Motor neuron (in vitro differentiated cells): ENCODE measurements at regions not wholly inside any gene's neighbourhood (a gene's known extent, or its start where the extent isn't known, plus 50 kb on each side); places are given as distances from the start of the nearest gene placed in this dataset.

Source experiments
- ATAC-seq, 8 experiments: fragments of 200-7000 bp; cut with Tn5 transposase; replicated peaks in 6 of 8; 2 replicates each; pipeline ENCODE4 v1.8.0; 2021; ENCODE audit warnings: mild to moderate bottlenecking in 8 of 8, moderate library complexity in 8 of 8
- H3K27ac ChIP-seq, 2 donors: fragments of 250-450 bp; sonication (Bioruptor Pico); 2 replicates each; pipeline ENCODE4 v1.9.0; 2021; ENCODE audit warnings: antibody characterized with exemption in 2 of 2, mild to moderate bottlenecking in 2 of 2, moderate library complexity in 1 of 2
- H3K4me1 ChIP-seq, 2 donors: fragments of 250-450 bp; sonication (Bioruptor Pico); replicated peaks in 1 of 2; 2 replicates each; pipeline ENCODE4 v1.6.1; 2021; ENCODE audit warnings: antibody characterized with exemption in 2 of 2, mild to moderate bottlenecking in 2 of 2, moderate library complexity in 1 of 2
- H3K4me3 ChIP-seq, 5 donors: fragments of 250-450 bp; sonication (Bioruptor Pico); 2 replicates each; pipeline ENCODE4 v1.9.0; 2021; ENCODE audit warnings: antibody characterized with exemption in 5 of 5, mild to moderate bottlenecking in 5 of 5, moderate library complexity in 4 of 5
- WGBS, 10 experiments: fragments of 450-650 bp; shearing (Covaris generic); methylation state at CpG; one replicate each; pipeline ENCODE4 v1.0.0; 2022; 5-methylcytosine and 5-hydroxymethylcytosine counted together
- in situ Hi-C, 9 experiments: fragments of 400-800 bp; cut with MboI; loops; one replicate each; pipeline ENCODE4 v1.15.0; 2021; ENCODE audit warnings: low sequenced_read_pairs in 9 of 9, low pct_unique_long_range_greater_than_20kb in 2 of 9; ENCODE audit not compliant: unreplicated experiment in 9 of 9

DNA sequence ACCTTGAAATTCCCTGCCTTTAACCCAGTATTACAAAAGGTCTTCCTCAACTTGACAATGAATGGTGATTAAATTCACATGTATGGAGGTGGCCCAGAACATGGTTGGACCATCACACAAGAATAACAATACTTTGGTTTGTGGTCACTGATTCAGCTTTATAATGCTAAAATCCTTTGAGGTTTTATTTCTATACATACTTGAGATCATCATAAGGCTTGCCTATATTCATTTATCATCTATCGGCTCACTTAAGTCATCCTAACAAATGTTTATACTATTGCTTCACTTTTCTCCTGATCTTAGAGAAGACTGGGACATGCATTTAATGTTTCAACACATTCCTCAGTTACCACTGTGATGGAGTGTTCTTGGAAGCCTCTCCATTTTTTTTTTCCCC, 191.3 kb downstream of the DMAC1 start:
- H3K4me3 ChIP-seq, result no peak overlapping the region
- no peak for ATAC-seq
- H3K27ac ChIP-seq, result no peak overlapping the region
- H3K4me1 ChIP-seq, result no peaks in the 10 kb centered on the region
- 0 to 100% (median 80%) methylated on average over 1 of the region's 1 CpG; no CpG with 5 or more reads in 3 of the 10 experiments for WGBS, 10 experiments
- in situ Hi-C loops, result no loop called here

- no peak overlapping the region for H3K27ac ChIP-seq
- H3K4me3 ChIP-seq, result no peak overlapping the region
- in situ Hi-C loops, result no loop called here
- no peaks in the 10 kb centered on the region for H3K4me1 ChIP-seq
- 0 to 100% (median 40%) methylated on average over 1 to 2 of the region's 2 CpGs; no CpG with 5 or more reads in 1 of the 10 experiments for WGBS, 10 experiments
- no peak for ATAC-seq
Observed at GRCh38 chr9:7607421-7607820, 192.2 kb downstream of the DMAC1 start.

DNA sequence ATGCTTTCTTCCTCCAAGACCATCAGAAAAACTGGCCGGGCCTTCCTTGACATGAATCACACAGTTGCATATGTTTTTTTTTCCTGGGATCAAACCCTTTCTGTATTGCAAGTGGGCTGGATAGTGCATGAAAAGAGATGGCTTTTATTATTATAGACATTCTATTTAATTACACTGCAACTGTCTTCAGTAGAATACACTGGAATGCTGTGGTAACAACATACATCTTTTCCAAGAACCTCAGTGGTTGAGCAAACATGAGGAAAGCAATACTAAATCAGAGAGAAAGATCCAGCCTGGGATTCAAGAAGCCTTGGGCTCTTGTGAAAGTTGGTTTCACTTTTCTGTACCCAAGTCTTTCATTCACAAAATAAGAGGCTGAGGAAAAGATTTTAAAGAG, 193.0 kb downstream of the DMAC1 start:
- Histone ChIP-seq H3K4me3 (no peak overlapping the region), H3K27ac (no peak overlapping the region), H3K4me1 (no peaks in the 10 kb centered on the region)
- WGBS, 10 experiments, result 0 to 100% (median 0%) methylated on average over 1 of the region's 1 CpG; no CpG with 5 or more reads in 5 of the 10 experiments
- no peak for ATAC-seq
- in situ Hi-C loops, result no loop called here

GRCh38 chr9:7601739-7602138, 197.8 kb downstream of the DMAC1 start:
- H3K4me3 ChIP-seq, result no peak overlapping the region
- ATAC-seq, result no peak
- WGBS, 10 experiments, result 20 to 100% (median 94%) methylated on average over 1 to 2 of the region's 2 CpGs; no CpG with 5 or more reads in 1 of the 10 experiments
- in situ Hi-C loops, result no loop called here
- H3K4me1 ChIP-seq, result no peaks in the 10 kb centered on the region
- no peak overlapping the region for H3K27ac ChIP-seq

GRCh38 chr9:7597716-7598115, 201.9 kb downstream of the DMAC1 start:
- WGBS, 10 experiments, result 70 to 100% (median 96%) methylated on average over 3 to 11 of the region's 11 CpGs; no CpG with 5 or more reads in 3 of the 10 experiments
- Histone ChIP-seq H3K4me3 (no peak overlapping the region), H3K27ac (no peak overlapping the region), H3K4me1 (no peaks in the 10 kb centered on the region)
- in situ Hi-C loops, result loop anchor here in 1 of 9 experiments (25.0 kb wide), 1 partner anchor 90 kb away; no protein-coding TSS in a partner anchor
- ATAC-seq, result no peak

DNA sequence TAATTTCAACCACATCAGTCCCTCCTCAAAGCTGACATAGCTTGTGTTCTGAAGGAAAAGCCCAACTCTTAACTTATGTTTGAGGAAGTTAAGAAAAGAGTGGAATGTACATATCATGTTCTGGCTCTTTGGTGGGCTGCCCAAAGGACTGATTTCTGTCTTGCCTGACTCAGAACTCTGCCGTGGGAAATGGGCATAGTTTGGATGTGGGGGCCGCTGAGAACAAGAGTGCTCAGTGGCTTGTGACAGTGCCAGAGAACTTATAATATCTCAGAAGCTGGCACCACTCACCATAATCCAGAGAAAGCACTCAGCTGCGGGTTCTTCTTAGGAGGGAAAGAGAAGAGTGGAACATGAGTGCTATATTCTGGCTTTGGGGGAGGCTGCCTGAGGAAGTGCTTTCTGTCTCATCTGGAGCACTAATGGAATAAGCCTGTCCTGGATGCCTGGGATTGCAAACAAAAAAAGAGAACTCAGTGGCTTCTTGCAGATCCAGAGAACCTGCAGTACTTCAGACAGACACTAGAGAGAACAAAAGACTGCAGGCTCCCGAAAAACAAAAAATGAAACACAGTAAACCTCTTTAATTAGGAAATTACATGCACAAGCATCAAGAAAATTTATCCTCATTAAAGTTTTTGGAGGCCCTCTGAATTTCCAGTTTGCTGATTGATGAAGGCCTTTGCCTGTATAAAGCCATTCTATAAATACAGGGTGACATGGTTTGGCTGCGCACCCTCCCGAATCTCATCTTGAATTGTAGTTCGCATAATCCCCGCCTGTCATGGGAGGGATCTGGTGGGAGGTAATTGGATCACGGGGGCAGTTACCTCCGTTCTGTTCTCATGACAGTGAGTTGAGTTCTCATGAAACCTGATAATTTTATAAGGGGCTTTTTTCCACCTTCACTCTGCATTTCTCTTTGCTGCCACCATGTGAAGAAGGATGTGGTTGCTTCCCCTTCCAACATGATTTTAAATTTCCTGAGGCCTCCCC, 207.0 kb downstream of the DMAC1 start:
- H3K4me3 ChIP-seq, result no peak overlapping the region
- in situ Hi-C loops, result loop anchor here in 1 of 9 experiments (25.0 kb wide), 1 partner anchor 95 kb away; no protein-coding TSS in a partner anchor
- ATAC-seq, result peak in 1 of 8 experiments; percentile 33
- no peak overlapping the region for H3K27ac ChIP-seq
- WGBS, 10 experiments, result 12 to 86% (median 57%) methylated on average over 1 to 10 of the region's 10 CpGs; no CpG with 5 or more reads in 1 of the 10 experiments
- H3K4me1 ChIP-seq, result peaks cover 0 to 14% of the 10 kb centered on the region in 2 donors

GRCh38 chr9:7591501-7591900, 208.1 kb downstream of the DMAC1 start:
- no peak for ATAC-seq
- H3K4me3 ChIP-seq, result no peak overlapping the region
- 8 to 100% (median 78%) methylated on average over 1 to 2 of the region's 2 CpGs; no CpG with 5 or more reads in 2 of the 10 experiments for whole genome bisulfite sequencing, 10 experiments
- peaks cover 0 to 14% of the 10 kb centered on the region in 2 donors for H3K4me1 ChIP-seq
- peak overlapping the region in 1 of 2 donors; percentile 23 for H3K27ac ChIP-seq
- in situ Hi-C loops, result loop anchor here in 1 of 9 experiments (25.0 kb wide), 1 partner anchor 96 kb away; no protein-coding TSS in a partner anchor

DNA sequence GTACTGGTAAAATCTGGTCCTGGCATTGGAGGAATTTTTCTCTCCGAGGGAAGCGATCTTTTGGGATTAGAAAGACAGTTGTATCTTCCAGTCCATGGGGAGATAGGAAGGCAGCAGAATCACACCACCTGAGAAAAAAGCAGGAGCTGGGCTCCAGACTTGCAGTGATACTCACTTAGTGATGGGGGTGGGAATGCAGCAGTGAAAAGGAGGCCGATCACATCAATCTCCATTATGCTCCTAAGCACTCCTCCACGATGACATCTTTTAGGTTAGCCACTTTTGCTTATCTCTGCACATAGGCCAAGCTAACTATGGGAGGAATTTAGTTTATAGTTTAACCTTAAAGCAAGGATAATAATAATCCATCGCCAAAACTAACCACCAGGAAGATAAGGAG, 219.0 kb downstream of the DMAC1 start:
- ATAC-seq, result peak in 2 of 8 experiments; percentile 62 to 65
- Histone ChIP-seq H3K4me3 (no peak overlapping the region), H3K4me1 (peaks cover 0 to 18% of the 10 kb centered on the region in 2 donors), H3K27ac (no peak overlapping the region)
- in situ Hi-C loops, result loop anchor here in 1 of 9 experiments (25.0 kb wide), 1 partner anchor 107 kb away; no protein-coding TSS in a partner anchor
- 0 to 88% (median 63%) methylated on average over 1 to 5 of the region's 5 CpGs; no CpG with 5 or more reads in 2 of the 10 experiments for WGBS, 10 experiments

DNA sequence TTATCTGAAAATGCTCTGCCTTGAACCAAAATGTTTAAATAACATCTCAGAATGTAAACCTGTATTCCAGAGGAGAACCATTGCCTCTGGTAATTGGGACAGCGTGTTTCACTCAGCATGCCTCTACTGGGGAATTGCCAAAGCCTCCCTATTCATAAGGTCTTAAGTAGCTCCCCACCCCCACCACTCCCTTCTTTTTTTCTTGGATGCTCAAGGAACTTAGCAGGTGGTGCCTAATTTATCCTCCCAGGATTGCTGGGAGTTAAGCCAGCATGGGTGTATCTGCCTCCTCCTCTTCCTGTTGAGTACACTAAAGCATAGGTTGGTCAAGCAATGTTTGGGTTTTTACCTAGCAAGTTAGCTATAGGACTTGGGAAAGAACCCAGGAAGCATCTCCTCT, 220.2 kb downstream of the DMAC1 start:
- in situ Hi-C loops, result loop anchor here in 1 of 9 experiments (25.0 kb wide), 1 partner anchor 108 kb away; no protein-coding TSS in a partner anchor

GRCh38 chr9:7578951-7579350, 220.6 kb downstream of the DMAC1 start:
- in situ Hi-C loops, result loop anchor here in 1 of 9 experiments (25.0 kb wide), 1 partner anchor 108 kb away; no protein-coding TSS in a partner anchor
- H3K4me3 ChIP-seq, result no peak overlapping the region
- peaks cover 0 to 18% of the 10 kb centered on the region in 2 donors for H3K4me1 ChIP-seq
- H3K27ac ChIP-seq, result no peak overlapping the region
- WGBS, 10 experiments, result 0 to 100% (median 60%) methylated on average over 1 to 3 of the region's 3 CpGs; no CpG with 5 or more reads in 1 of the 10 experiments
- no peak for ATAC-seq

More for the DNA sequence above, 220.2 kb downstream of the DMAC1 start:
- ATAC-seq, result no peak
- Histone ChIP-seq H3K4me3 (no peak overlapping the region), H3K4me1 (peaks cover 0 to 18% of the 10 kb centered on the region in 2 donors), H3K27ac (no peak overlapping the region)
- 0 to 100% (median 86%) methylated on average over 1 of the region's 1 CpG; no CpG with 5 or more reads in 5 of the 10 experiments for WGBS, 10 experiments

DNA sequence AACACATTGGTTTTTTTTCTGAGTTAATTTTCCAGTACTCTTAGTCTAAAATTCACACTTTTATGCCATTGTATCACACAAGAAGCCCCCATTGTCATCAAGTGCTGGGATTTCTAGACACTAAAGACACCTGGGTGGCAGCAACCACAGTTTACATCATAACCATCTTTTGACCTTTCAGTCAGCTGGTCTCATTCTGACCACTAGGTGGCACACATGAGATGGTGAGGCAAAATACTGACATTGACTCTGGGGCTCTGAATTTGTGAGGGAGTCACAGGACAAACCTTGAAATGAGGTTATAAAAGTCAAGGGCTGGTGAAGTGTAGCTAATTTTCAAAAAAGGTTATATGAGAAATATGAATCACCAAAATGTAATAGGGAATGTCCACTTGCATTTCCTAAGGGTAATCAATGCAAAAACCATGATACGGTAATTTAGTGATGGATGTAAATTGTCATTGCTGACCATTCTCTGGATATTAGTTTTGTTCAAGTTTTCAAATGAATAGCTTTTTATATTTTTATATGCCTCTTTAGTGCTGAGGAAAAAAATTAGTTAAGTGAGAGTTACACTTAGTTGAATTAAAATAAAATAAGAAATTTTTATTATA, 229.4 kb downstream of the DMAC1 start:
- no peak overlapping the region for H3K27ac ChIP-seq
- no peaks in the 10 kb centered on the region for H3K4me1 ChIP-seq
- peak in 3 of 8 experiments; percentile 34 to 67 (median 45) for ATAC-seq
- in situ Hi-C loops, result no loop called here
- H3K4me3 ChIP-seq, result no peak overlapping the region
- 36 to 100% (median 86%) methylated on average over 1 of the region's 1 CpG; no CpG with 5 or more reads in 1 of the 10 experiments for WGBS, 10 experiments

- no peak for ATAC-seq
- in situ Hi-C loops, result no loop called here
- 0 to 100% (median 90%) methylated on average over 1 to 2 of the region's 2 CpGs; no CpG with 5 or more reads in 1 of the 10 experiments for WGBS, 10 experiments
Observed at GRCh38 chr9:7567687-7568086, 231.9 kb downstream of the DMAC1 start.

More at GRCh38 chr9:7567687-7568086, 231.9 kb downstream of the DMAC1 start:
- H3K4me1 ChIP-seq, result peaks cover 0 to 4% of the 10 kb centered on the region in 2 donors
- H3K4me3 ChIP-seq, result no peak overlapping the region
- no peak overlapping the region for H3K27ac ChIP-seq
